ENCODE measurements at regions not wholly inside any gene's neighbourhood (a gene's known extent, or its start where the extent isn't known, plus 50 kb on each side); places are given as distances from the start of the nearest gene placed in this dataset.
"Not testable (repeated sequence)": the region's sequence is repeated elsewhere in the genome, so short reads cannot be mapped to it uniquely, and the experiment has no call there.

DNA sequence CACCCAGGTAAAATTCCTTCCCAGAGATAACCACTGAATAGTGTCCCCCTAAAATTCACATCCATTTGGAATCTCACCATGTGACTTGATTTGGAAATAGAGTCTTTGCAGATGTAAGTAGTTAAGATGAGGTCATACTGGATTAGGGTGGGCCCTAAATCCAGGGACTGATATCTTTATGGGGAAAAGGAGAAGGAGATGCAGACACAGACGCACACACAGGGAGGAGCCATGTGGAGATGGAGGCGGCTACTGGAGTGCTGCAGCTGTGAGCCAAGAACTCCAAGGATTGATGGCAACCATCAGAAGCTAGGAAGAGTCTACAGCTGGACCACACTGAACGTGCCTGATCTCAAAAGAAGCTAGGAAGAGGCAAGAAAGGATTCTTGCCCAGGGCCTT is 96.6 kb upstream of the SRD5A3 start:
- DNase-seq (ENCODE audit: low read depth in 4 of 4, low spot score in 3 of 4) = no peak

- DNase-seq (ENCODE audit: low read depth in 4 of 4, low spot score in 3 of 4) = no peak
Observed at GRCh38 chr4:55251342-55251741, 94.7 kb upstream of the SRD5A3 start.

- DNase-seq (ENCODE audit: low read depth in 4 of 4, low spot score in 3 of 4) = no peak
Observed at GRCh38 chr4:55251896-55252295, 94.1 kb upstream of the SRD5A3 start.

GRCh38 chr4:55253948-55254593 is 92.0 kb upstream of the SRD5A3 start:
- no peak for DNase-seq (ENCODE audit: low read depth in 4 of 4, low spot score in 3 of 4)

- no peak for DNase-seq (ENCODE audit: low read depth in 4 of 4, low spot score in 3 of 4)
Observed at GRCh38 chr4:55255179-55255578, 90.9 kb upstream of the SRD5A3 start.

DNA sequence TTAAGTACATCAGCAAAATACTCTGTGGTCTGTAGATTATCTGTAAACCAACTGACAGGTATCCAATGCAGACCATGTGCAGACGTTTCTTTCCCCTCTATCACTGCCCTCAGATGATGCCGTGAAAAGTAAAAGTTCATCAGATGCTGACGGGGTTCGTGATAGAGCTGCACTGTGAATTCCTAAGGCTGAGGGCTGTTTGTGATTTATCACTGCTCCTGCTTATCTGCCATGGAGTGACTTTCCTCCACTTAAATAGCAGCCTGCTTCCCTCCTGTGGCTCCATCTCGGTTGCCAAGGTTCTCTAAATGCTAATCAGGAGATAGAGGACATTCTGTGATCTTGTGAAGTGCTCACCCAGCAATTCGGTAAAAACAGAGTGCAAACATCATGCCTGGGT is 89.3 kb upstream of the SRD5A3 start:
- DNase-seq (ENCODE audit: low read depth in 4 of 4, low spot score in 3 of 4) = no peak

GRCh38 chr4:55258152-55258865 is 87.7 kb upstream of the SRD5A3 start:
- peak in 1 of 4 donors; percentile 3 for DNase-seq (ENCODE audit: low read depth in 4 of 4, low spot score in 3 of 4)

DNA sequence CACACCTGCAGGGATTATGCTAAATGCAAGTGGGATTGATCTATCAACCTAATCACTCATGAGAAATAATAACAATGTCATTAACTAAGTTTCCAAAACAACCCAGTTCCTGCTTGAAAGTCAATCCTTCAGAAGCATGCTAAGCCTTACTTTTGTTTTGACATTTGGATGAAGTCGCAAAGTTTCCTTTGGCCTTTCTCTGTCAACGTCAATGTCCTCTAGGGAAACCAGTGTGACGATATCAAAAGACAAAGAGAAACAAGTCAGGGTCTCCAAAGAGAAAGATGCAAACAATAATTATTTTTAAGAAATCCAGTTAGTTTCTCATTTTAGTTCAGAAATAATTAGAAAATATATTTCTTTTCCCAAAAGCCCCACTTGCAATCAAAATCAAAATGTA is 86.7 kb upstream of the SRD5A3 start:
- DNase-seq (ENCODE audit: low read depth in 4 of 4, low spot score in 3 of 4) = no peak

DNA sequence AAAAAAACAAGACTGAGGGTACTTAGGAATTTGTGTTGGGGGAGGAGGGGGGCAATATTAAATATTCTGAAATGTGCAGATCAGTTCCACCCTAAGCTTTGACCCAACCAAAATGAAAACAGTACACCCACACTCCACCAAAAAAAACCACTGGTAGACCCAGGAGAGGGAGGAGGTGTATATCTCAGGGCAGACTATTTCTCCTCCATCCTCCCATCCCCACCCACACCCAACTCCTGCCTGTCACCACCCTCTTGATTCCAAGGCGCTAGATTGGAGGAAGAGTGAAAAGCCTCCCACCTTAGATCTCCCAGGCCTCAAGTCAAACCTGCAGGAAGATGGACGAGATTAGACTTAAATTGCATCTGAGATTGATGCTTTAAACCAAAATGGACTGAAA is 76.6 kb upstream of the SRD5A3 start:
- no peak for DNase-seq (ENCODE audit: low read depth in 4 of 4, low spot score in 3 of 4)

DNA sequence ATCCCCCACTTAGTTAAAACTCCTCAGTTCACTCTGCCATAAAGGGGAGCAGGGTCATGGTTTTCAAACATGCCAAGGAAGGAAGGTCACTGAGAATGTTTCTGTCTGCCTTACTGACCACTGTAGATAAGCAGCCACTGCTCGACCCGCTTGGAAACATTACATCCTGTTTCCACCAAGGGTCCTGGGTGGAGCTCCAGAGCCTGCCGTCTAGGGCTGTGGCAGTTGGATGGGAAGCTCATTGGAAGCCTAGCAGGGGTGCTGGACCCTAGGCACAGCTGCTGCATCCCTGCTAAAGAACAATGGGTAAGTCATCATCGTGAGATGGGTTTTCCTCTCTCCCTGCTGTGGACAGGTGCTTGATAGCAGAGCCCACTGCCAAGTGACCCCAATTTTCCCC is 76.0 kb upstream of the SRD5A3 start:
- no peak for DNase-seq (ENCODE audit: low read depth in 4 of 4, low spot score in 3 of 4)

- no peak for DNase-seq (ENCODE audit: low read depth in 4 of 4, low spot score in 3 of 4)
Observed at GRCh38 chr4:55270481-55270880, 75.6 kb upstream of the SRD5A3 start.

GRCh38 chr4:55272102-55272501 is 73.9 kb upstream of the SRD5A3 start:
- DNase-seq (ENCODE audit: low read depth in 4 of 4, low spot score in 3 of 4) = no peak

GRCh38 chr4:55272589-55272988 is 73.5 kb upstream of the SRD5A3 start:
- no peak for DNase-seq (ENCODE audit: low read depth in 4 of 4, low spot score in 3 of 4)

DNA sequence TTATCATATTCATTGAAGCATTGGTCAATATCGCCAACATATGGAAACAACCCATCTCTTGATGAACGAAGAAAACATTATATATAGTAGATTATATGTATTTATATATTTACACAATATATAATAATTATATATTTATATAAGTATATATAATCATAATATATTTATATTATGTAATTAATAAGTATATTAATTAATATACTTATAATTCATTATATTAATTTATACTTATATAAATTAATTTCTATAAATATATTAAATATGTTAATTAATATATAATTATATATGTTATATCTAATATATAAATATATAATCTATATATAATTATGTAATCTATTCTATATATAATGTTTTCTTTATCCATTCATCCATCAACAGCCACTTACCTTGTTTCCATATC is 69.0 kb upstream of the SRD5A3 start:
- no peak for DNase-seq (ENCODE audit: low read depth in 4 of 4, low spot score in 3 of 4)

DNA sequence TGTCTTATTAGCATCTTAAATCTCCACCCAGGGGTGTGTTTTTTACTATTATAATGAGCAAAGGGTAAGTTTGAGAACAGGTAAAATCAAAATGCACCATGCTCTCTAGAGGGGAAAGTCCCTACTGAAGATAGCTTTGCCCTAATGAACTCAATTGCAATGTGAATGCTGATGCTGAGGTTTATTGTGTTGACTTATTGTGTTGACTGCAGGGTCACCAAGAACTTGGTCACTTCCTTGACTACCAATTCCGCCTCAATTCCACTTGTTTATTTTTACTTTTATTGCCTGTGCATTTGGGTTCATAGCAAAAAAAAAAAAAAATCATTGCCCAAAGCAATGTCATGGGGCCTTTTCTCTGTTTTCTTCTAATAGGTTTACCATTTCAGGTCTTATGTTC is 67.7 kb upstream of the SRD5A3 start:
- no peak for DNase-seq (ENCODE audit: low read depth in 4 of 4, low spot score in 3 of 4)

DNA sequence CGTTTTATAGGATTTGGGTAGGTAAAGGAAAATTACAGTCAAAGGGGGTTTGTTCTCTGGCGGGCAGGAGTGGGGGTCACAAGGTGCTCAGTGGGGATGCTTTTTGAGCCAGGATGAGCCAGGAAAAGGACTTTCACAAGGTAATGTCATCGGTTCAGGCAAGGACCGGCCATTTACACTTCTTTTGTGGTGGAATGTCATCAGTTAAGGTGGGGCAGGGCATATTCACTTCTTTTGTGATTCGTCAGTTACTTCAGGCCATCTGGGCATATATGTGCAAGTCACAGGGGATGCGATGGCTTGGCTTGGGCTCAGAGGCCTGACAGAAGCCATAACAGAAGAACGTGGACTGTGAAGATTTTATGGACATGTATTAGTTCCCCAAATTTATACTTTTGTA is 65.6 kb upstream of the SRD5A3 start:
- DNase-seq (ENCODE audit: low read depth in 4 of 4, low spot score in 3 of 4) = not testable (repeated sequence)

- not testable (repeated sequence) for DNase-seq (ENCODE audit: low read depth in 4 of 4, low spot score in 3 of 4)
Observed at GRCh38 chr4:55281118-55281683, 64.8 kb upstream of the SRD5A3 start.

GRCh38 chr4:55284331-55284730 is 61.7 kb upstream of the SRD5A3 start:
- no peak for DNase-seq (ENCODE audit: low read depth in 4 of 4, low spot score in 3 of 4)

GRCh38 chr4:55291227-55291640 is 54.8 kb upstream of the SRD5A3 start:
- DNase-seq (ENCODE audit: low read depth in 4 of 4, low spot score in 3 of 4) = no peak

- no peak for DNase-seq (ENCODE audit: low read depth in 4 of 4, low spot score in 3 of 4)
Observed at GRCh38 chr4:55296096-55296495, 49.9 kb upstream of the SRD5A3 start.
